ENCODE measurements at regions not wholly inside any gene's neighbourhood (a gene's known extent, or its start where the extent isn't known, plus 50 kb on each side); places are given as distances from the start of the nearest gene placed in this dataset.
"Not testable (repeated sequence)": the region's sequence is repeated elsewhere in the genome, so short reads cannot be mapped to it uniquely, and the experiment has no call there.

GRCh38 chrX:1852082-1852481, 237.2 kb downstream of the ASMT start:
- DNase-seq (ENCODE audit: low read depth): no peak

- DNase-seq (ENCODE audit: low read depth): no peak
Measured at GRCh38 chrX:1853447-1853846, 238.6 kb downstream of the ASMT start.

- peak; percentile 40 for DNase-seq (ENCODE audit: low read depth)
Measured at GRCh38 chrX:1853916-1854315, 239.1 kb downstream of the ASMT start.

- DNase-seq (ENCODE audit: low read depth): not testable (repeated sequence)
Measured at GRCh38 chrX:1854861-1855260, 240.0 kb downstream of the ASMT start.

GRCh38 chrX:1859266-1859665, 244.4 kb downstream of the ASMT start:
- not testable (repeated sequence) for DNase-seq (ENCODE audit: low read depth)

- DNase-seq (ENCODE audit: low read depth): peak; percentile 28
Measured at GRCh38 chrX:1860936-1861594, 246.2 kb downstream of the ASMT start.

GRCh38 chrX:1863995-1864394, 249.1 kb downstream of the ASMT start:
- not testable (repeated sequence) for DNase-seq (ENCODE audit: low read depth)

GRCh38 chrX:1870421-1870820, 255.6 kb downstream of the ASMT start:
- peak; percentile 87 for DNase-seq (ENCODE audit: low read depth)

- no peak for DNase-seq (ENCODE audit: low read depth)
Measured at GRCh38 chrX:1871887-1872286, 257.0 kb downstream of the ASMT start.

GRCh38 chrX:1873671-1874070, 258.8 kb downstream of the ASMT start:
- no peak for DNase-seq (ENCODE audit: low read depth)

- no peak for DNase-seq (ENCODE audit: low read depth)
Measured at GRCh38 chrX:1874416-1874815, 259.6 kb downstream of the ASMT start.

- no peak for DNase-seq (ENCODE audit: low read depth)
Measured at GRCh38 chrX:1874899-1875298, 260.0 kb downstream of the ASMT start.

- no peak for DNase-seq (ENCODE audit: low read depth)
Measured at GRCh38 chrX:1876041-1876440, 261.2 kb downstream of the ASMT start.

- no peak for DNase-seq (ENCODE audit: low read depth)
Measured at GRCh38 chrX:1877780-1878179, 262.9 kb downstream of the ASMT start.

- DNase-seq (ENCODE audit: low read depth): not testable (repeated sequence)
Measured at GRCh38 chrX:1880884-1881817, 266.3 kb downstream of the ASMT start.

GRCh38 chrX:1883772-1884171, 268.9 kb downstream of the ASMT start:
- peak; percentile 88 for DNase-seq (ENCODE audit: low read depth)

GRCh38 chrX:1884446-1884845, 269.6 kb downstream of the ASMT start:
- no peak for DNase-seq (ENCODE audit: low read depth)

- peak; percentile 49 for DNase-seq (ENCODE audit: low read depth)
Measured at GRCh38 chrX:1885116-1885515, 270.3 kb downstream of the ASMT start.

GRCh38 chrX:1888305-1888704, 273.4 kb downstream of the ASMT start:
- peak; percentile 35 for DNase-seq (ENCODE audit: low read depth)

GRCh38 chrX:1894026-1894294, 279.1 kb downstream of the ASMT start:
- no peak for DNase-seq (ENCODE audit: low read depth)

GRCh38 chrX:1894740-1895139, 279.9 kb downstream of the ASMT start:
- DNase-seq (ENCODE audit: low read depth): peak; percentile 15

- DNase-seq (ENCODE audit: low read depth): no peak
Measured at GRCh38 chrX:1895583-1895982, 280.7 kb downstream of the ASMT start.

- no peak for DNase-seq (ENCODE audit: low read depth)
Measured at GRCh38 chrX:1899841-1900240, 285.0 kb downstream of the ASMT start.

- no peak for DNase-seq (ENCODE audit: low read depth)
Measured at GRCh38 chrX:1902901-1903235, 288.0 kb downstream of the ASMT start.

Data from RPMI7951 (cell line).